Fibroblast of gingiva (primary cell): ENCODE measurements at regions not wholly inside any gene's neighbourhood (a gene's known extent, or its start where the extent isn't known, plus 50 kb on each side); places are given as distances from the start of the nearest gene placed in this dataset.
"Not testable (repeated sequence)": the region's sequence is repeated elsewhere in the genome, so short reads cannot be mapped to it uniquely, and the experiment has no call there.

Source experiments
- DNase-seq: peaks from one replicate; pipeline ENCODE4 v3.0.0-alpha.2; 2011; ENCODE audit warnings: low read depth

- not testable (repeated sequence) for DNase-seq
These were observed 1184.0 kb downstream of the JRKL start for GRCh38 chr11:97573771-97574170.

DNA sequence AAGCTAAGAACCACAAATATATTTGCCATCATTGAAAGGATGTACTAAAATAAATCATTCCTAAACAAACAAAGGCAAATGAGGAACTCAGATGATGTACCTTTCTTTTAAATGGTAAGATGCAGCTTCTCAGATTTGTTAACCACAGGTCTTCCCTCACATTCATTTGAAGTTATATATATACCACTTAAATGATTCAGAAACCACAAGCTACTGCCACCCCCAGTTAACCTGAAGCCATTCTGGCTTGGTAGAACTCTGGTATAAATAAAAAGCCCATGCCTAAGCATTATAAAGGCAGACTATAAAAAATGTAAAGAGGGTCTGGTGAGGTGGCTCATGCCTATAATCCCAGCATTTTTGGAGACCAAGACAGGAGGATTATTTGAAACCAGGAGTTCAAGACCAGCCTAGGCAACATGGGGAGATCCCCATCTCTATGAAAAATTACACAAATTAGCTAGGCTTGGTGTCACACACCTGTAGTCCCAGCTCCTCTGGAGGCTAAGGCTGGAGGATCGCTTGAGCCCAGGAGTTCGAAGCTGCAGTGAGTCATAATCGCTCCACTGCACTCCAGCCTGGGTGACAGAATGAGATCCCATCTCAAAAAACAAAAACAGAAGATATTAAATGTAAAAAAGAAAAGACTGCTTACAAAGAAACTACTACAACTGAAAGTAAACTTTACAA lies 1185.3 kb downstream of the JRKL start:
- no peak for DNase-seq

GRCh38 chr11:97607291-97608000 lies 1217.6 kb downstream of the JRKL start:
- DNase-seq = no peak

DNA sequence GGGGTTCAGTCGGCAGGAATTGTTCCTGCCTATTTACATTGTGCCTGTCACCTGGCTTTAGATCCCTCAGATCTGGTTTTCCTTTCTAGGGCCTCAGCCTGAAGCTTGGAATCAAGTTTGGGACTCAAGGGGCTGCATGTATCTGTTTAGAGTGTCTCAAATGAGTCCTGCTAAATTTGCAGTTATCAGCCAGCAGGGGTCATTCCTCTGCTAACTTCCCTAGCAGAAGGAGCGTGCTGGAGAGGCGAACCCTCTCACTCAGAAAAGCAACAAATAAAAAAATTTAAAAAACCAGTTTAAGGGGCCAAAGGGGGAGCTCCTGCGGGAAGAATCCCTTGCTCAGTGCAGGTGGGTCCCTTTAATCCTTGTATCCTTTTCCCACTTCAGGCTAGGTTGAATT lies 1220.2 kb downstream of the JRKL start:
- no peak for DNase-seq

DNA sequence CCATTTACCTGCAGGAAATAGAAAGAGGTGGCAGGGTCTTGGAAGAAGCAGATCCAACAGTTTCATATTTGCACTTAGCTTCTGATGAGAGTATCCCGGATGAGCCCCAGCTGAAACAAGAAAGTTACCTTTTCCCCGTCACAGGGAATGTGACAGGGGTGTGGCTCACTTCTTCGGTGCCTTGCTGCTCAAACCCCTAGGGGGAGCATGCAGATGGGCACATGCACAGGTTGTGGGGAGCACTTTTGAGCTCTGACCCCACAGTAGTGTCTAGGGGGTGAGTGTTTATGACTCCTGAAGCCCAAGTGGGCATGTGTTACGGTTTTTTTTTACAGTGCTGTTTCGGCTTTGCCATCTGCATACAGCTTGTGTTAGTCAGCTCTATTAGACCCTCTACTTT lies 1221.0 kb downstream of the JRKL start:
- no peak for DNase-seq

- DNase-seq = no peak
These were observed 1221.5 kb downstream of the JRKL start for GRCh38 chr11:97611345-97611744.

DNA sequence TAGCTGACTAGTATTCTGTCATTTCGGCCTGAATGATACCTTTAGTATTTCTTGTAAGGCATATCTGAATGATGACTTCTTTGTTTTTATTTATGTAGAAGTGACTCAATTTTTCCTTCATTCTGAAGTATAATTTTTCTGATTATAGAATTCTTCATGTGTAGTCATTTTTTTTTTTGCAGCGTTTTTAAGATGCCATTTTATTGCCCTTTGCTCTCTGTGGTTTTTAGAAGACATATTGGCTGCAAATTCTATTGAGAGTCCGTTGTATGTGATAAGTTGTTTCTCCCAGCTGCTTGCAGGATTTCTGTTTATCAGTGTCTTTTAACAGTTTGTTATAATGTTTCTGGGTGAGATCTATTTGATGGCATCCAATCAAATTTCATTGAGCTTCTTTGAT lies 1224.8 kb downstream of the JRKL start:
- DNase-seq = no peak

- DNase-seq = no peak
These were observed 1225.7 kb downstream of the JRKL start for GRCh38 chr11:97615546-97615945.

- DNase-seq = no peak
These were observed 1227.2 kb downstream of the JRKL start for GRCh38 chr11:97617031-97617430.

- DNase-seq = no peak
These were observed 1230.2 kb downstream of the JRKL start for GRCh38 chr11:97620007-97620406.

GRCh38 chr11:97621282-97621681 lies 1231.5 kb downstream of the JRKL start:
- no peak for DNase-seq

GRCh38 chr11:97622795-97623194 lies 1233.0 kb downstream of the JRKL start:
- no peak for DNase-seq

GRCh38 chr11:97636741-97637140 lies 1246.9 kb downstream of the JRKL start:
- DNase-seq = not testable (repeated sequence)

DNA sequence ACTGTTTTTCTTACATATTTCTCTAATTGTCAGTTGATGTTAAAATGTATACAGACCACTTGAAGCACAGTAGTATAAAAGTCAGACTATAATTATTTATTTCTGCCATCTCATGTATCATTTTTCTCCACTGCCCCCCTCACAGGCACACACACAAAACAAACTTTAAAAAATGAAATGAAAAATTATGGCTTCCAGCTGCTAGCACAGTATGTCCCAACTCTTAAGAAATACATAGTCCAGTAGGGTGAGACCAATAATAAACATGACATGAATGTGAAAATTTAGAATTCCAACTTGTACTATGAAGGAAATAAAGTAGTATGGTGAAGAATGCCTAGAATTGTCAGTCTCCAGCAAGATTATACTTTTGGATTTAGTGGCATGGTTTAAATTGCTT lies 1247.9 kb downstream of the JRKL start:
- no peak for DNase-seq

- DNase-seq = no peak
These were observed 1248.9 kb downstream of the JRKL start for GRCh38 chr11:97638641-97639224.

- DNase-seq = no peak
These were observed 1252.2 kb downstream of the JRKL start for GRCh38 chr11:97641988-97642387.

DNA sequence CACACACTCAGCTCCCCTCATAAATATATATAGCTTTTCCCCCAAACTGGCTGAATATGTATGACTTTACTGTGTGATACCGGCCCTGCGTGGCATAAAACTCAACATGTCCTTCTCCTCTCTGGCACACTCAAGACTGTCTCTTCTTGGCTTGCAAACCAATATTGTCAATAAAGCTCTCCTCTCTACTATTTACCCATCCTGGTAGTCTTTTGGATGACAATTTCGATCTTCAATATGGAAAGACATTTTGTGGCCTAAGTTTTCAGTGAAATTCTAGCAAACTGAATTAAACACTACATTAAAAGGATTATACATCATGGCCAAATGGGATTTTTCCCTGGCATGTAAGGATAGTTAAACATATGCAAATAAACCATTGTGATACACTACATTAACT lies 1255.9 kb downstream of the JRKL start:
- DNase-seq = no peak

GRCh38 chr11:97656356-97656755 lies 1266.5 kb downstream of the JRKL start:
- DNase-seq = no peak

DNA sequence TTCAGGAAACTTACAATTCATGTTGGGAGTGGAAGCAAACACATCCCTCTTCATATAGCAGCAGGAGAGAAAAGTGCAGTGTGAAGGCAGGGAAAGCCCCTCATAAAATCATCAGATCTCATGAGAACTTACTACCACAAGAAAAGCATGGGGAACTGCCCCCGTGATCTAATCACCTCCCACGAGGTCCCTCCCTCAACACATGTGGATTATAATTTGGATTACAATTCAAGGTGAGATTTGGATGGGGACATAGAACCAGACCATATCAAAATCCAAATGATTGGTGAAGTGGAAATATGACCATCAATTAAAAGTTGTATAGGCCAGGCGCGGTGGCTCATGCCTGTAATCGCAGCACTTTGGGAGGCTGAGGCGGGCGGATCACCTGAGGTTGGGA lies 1268.0 kb downstream of the JRKL start:
- no peak for DNase-seq

DNA sequence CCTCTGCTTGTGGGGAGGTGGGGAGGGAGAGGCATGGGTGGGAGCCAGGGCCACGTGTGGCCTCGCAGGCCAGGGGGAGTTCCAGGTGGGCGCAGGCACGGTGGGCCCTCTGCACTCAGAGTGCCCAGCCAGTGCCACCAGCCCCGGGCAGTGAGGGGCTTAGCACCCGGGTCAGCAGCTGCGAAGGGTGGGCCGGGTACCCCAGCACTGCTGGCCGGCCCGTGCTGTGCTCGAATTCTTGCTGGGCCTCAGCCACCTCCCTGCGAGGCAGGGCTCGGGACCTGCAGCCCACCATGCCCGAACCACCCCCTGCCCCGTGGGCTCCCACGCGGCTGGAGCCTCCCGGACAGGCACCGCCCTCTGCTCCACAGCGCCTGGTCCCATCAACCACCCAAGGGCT lies 1277.2 kb downstream of the JRKL start:
- no peak for DNase-seq

- DNase-seq = no peak
These were observed 1293.9 kb downstream of the JRKL start for GRCh38 chr11:97683733-97684132.

DNA sequence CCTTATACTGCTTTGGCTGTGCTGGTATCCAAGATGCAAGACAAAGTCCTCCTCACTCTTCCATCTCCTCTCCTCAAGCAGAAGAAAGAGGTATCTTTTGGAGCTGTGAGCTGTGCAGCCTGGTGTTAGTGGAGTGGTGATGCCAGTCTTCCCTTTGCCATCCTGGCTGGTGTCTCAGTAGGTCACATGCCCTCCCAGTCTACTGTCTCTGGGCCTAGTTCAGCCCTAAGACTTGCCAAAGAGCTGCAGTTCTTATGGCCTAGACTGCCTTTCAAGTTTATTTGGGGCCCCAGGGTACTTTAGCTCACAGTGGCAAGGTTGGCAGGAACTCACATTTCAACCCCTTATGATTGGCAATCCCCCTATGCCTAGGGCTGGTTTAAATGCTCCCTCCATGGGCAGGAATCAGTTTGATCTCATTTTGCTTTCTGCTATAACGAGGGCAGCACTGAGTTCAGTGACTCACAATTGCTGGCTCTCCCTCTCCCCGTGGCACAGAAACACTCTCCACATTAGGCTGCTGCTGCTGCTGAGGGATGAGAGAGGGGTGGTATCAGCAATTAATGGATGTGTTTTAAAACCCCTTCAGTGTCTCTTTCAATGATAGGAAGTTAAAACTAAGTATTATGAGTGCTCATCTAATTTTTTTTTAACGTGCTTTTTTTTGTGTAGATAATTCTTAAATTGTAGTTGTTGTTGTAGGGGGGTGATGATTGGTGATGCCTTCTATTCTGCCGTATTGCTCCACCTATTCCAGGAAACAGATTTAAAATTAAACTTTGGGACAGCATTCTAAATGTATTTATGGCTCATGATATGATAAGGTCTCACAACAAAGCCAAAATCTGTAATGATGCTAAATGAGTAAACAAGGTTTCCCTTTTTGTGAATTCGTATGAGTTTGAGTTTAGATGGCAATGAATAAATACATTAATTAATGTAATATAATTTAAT lies 1295.0 kb downstream of the JRKL start:
- DNase-seq = no peak
